GM06990 (cell line): ENCODE measurements at regions not wholly inside any gene's neighbourhood (a gene's known extent, or its start where the extent isn't known, plus 50 kb on each side); places are given as distances from the start of the nearest gene placed in this dataset.

Source experiments
- DNase-seq: peaks from one replicate; pipeline ENCODE4 v3.0.0-alpha.2; 2011; ENCODE audit not compliant: insufficient read length; ENCODE audit errors: extremely low read depth
- H3K27me3 ChIP-seq: replicated peaks from 2 replicates; pipeline ENCODE4 v1.6.0; 2011; ENCODE audit warnings: low read length; ENCODE audit not compliant: control insufficient read depth, insufficient read depth
- H3K36me3 ChIP-seq: 2 replicates; pipeline ENCODE4 v1.5.1; 2011; ENCODE audit warnings: low read length; ENCODE audit not compliant: control insufficient read depth, insufficient read depth
- H3K4me3 ChIP-seq: replicated peaks from 2 replicates; pipeline ENCODE4 v1.5.1; 2011; ENCODE audit warnings: low read depth, mild to moderate bottlenecking, control low read depth, low read length
- TF ChIP-seq, protein P1 (sequence below): IDR thresholded peaks from 2 replicates; pipeline ENCODE4 v1.5.1; 2011; ENCODE audit warnings: low read length, control low read depth, mild to moderate bottlenecking, inconsistent platforms; ENCODE audit not compliant: insufficient read depth, poor library complexity, severe bottlenecking

DNA sequence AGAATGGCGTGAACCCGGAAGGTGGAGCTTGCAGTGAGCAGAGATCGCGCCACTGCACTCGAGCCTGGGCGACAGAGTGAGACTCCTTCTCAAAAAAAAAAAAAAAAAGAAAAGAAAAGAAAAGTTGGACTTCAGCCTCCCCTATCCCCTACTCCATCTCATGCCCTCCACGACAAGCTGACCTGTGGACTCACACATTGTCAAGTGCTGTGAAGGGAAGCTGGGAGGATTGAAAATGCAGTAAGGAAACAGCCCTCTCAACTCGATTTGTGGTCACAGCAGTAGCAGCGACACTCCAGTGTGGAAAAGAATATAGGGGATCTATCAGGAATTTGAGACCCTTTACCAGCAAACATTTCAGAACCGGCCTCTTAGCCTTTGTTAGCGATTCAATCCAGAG, 103.6 kb upstream of the SVIL start:
- no peaks in the 10 kb centered on the region for H3K36me3 ChIP-seq
- peaks cover 5% of the 10 kb centered on the region for H3K27me3 ChIP-seq
- TF ChIP-seq, protein P1, sequence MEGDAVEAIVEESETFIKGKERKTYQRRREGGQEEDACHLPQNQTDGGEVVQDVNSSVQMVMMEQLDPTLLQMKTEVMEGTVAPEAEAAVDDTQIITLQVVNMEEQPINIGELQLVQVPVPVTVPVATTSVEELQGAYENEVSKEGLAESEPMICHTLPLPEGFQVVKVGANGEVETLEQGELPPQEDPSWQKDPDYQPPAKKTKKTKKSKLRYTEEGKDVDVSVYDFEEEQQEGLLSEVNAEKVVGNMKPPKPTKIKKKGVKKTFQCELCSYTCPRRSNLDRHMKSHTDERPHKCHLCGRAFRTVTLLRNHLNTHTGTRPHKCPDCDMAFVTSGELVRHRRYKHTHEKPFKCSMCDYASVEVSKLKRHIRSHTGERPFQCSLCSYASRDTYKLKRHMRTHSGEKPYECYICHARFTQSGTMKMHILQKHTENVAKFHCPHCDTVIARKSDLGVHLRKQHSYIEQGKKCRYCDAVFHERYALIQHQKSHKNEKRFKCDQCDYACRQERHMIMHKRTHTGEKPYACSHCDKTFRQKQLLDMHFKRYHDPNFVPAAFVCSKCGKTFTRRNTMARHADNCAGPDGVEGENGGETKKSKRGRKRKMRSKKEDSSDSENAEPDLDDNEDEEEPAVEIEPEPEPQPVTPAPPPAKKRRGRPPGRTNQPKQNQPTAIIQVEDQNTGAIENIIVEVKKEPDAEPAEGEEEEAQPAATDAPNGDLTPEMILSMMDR: no peak
- DNase-seq: no peak
- no peak overlapping the region for H3K4me3 ChIP-seq

DNA sequence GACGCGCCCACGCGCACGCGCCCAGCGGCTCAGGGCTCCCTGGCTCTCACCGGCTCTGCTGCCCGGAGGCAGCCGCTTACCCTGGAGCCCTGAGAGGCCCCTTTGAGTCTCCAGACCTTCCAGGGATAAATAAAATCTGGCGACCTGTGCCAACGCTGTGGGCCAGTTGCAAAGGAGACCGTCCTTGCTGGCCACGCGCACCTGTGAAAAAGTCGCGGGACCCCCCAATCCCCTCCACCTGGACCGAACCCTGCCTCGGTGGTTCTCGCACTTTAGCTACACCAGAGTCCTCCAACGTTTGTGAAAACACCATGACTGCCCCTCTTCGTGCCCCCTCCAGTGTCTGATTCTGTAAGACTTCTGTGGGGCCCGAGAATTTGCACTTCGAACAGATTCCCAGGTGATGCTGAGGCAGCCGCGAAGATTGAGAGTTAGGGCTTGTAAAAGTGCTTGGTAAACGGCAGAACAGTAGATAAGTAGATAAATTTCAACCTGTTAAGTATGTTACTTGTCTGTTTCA, 102.4 kb upstream of the SVIL start:
- Histone ChIP-seq H3K27me3 (peaks cover 5% of the 10 kb centered on the region), H3K36me3 (no peaks in the 10 kb centered on the region), H3K4me3 (no peak overlapping the region)
- TF ChIP-seq, protein P1: no peak
- no peak for DNase-seq

DNA sequence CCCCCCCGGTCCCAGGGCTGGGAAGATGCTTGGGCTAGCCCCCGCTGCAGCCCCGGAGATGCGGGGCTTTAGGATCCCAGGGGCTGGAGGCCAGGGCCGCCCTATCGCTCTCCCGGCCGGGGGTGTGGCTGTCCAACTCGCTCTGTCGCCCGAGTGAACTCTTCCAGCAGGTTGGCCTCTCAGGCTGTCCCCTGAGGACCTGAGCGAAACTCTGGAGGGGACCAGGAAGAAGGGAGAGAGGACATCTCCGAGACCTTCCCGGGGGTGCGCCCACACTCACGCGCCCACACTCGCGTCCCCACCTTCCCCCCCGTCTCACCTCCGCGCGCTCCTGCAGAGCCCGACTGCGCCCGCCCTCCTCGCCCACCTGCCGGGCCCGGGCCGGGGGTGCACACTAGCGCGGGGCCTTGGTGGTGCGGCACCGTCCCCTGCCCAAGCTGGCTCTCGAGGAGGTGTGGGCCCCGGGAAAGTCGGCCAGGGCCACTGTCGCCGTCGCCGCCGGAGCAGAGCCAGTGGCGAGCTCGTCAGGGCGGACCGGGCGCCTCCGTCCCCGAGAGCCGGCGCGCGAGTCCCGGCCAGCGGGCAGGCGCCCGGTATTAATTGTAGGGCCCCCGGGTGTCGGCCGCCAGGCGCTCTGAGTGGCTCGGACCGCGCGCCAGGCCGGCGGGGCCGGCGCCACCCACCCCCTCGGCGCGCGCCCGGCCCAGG, 101.7 kb upstream of the SVIL start:
- peaks cover 5% of the 10 kb centered on the region for H3K27me3 ChIP-seq

DNA sequence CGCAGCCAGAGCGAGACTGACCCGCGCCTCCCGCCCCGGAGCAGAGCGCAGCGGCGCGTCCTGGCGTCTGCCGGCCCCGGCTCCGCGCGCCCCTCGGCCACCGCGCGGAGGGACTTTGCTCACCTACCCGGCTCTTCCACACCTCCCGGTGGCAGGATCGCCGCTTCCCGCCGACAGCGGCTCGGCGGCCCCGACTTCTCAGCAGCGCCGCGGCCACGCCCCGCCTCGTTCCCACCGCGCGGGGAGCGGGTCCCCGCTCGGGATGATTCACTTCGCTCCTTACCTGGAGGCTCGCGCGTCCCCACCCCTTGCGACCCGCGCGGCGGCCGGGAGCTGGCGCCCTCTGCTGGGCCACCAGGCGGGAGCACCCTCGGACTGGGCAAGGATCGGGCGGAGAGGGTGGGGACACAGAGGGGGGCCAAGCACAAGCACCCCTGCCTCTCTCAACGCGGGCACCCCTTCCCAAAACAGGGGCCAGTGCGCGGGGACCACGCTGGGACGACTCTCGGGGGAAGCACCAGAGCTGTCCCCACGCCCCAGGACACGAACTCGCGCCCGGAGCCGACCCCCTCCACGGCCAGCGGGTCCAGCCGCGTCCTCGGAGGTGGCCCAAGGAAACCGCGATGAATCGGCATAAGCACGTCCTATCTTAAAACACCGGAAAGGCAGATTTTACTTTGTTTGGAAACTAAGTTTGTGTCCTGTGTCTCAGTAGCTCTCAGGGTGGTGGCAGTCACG, 101.0 kb upstream of the SVIL start:
- H3K36me3 ChIP-seq: no peaks in the 10 kb centered on the region
- peak; percentile 75 for DNase-seq
- H3K4me3 ChIP-seq: peak overlapping the region; percentile 61
- H3K27me3 ChIP-seq: peaks cover 5% of the 10 kb centered on the region
- TF ChIP-seq, protein P1: peak; percentile 86

More for the DNA sequence above, 101.7 kb upstream of the SVIL start:
- TF ChIP-seq, protein P1: no peak
- H3K36me3 ChIP-seq: no peaks in the 10 kb centered on the region
- DNase-seq: no peak
- H3K4me3 ChIP-seq: peak overlapping the region; percentile 61

DNA sequence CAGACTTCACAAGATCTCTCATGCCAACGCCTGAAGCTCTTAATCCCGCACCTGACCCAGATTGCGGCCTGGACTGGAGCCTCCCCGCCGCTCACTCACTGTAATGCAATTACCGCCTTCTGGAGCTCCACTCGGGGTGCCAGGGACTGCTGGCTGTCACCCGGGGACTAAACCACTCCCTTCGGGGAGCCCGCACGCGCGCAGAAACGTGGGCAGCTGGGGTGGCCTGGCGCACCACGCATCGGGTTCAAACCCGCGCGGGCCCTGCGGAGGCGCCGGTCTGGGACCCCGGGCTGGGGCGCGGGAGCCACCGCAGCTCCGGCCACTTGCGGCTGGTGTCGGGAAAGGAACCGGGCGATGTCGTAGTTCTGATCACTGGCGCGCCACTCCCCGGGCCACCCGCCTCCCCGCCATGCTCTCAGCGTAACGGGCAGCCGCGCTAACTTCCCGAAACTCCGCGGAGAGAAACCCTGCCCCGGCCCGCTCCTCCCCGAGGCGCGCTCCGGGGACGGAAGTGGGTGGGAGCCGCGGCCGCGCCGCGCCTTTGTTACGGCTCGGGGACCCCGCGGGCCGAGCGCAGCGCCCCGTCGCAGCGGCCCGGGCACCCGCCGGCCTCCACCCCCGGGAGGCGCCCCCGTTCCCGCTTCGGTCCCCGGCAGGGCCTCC, 100.3 kb upstream of the SVIL start:
- TF ChIP-seq, protein P1: no peak
- Histone ChIP-seq H3K4me3 (peak overlapping the region; percentile 61), H3K36me3 (no peaks in the 10 kb centered on the region), H3K27me3 (peaks cover 3% of the 10 kb centered on the region)
- DNase-seq: no peak
